K562 (cell line): ENCODE measurements at regions not wholly inside any gene's neighbourhood (a gene's known extent, or its start where the extent isn't known, plus 50 kb on each side); places are given as distances from the start of the nearest gene placed in this dataset.
A peak's percentile ranks its signal among the peaks of the same experiment; 100 is the strongest.

Experiments used
- ATAC-seq: fragments of 200-7000 bp; cut with Tn5 transposase; 3 replicates; pipeline ENCODE4 v1.9.1; 2020; ENCODE audit warnings: moderate library complexity
- BruUV-seq: library from RNA; stranded (reverse); fragments of 400-500 nt; replicated peaks from 2 replicates; lab custom pipeline; 2021; lab: Mats Ljungman, UMichigan
- CTCF ChIA-PET: fragments of 300-600 bp; formaldehyde crosslinking; extraction: SDS; loops from one replicate; lab custom pipeline; 2021; ENCODE audit warnings: low intra/inter-chr PET ratio; lab: Yijun Ruan, JAX
- POLR2A ChIA-PET: fragments of 300-600, 350-650 bp; sonication (Branson Sonifier 250); formaldehyde crosslinking; extraction: SDS; loops from one replicate; lab custom pipeline; 2021; ENCODE audit warnings: antibody characterized with exemption, inconsistent platforms; lab: Yijun Ruan, JAX
- DNase-seq, 4 experiments: peaks; one replicate each; pipeline versions ENCODE4 v3.0.0 to v3.0.0-alpha.2; 2011 to 2018; ENCODE audit warnings: low spot score in 3 of 4, mixed read lengths in 3 of 4; ENCODE audit errors: extremely low read depth in 1 of 4
- FAIRE-seq: peaks from 2 replicates; lab custom pipeline; 2011; peaks lifted over from hg19 to GRCh38; lab: Jason Lieb, UNC
- H2AFZ ChIP-seq: 2 replicates; pipeline ENCODE4 v1.6.0; 2011; ENCODE audit warnings: low read depth, low read length, control low read depth, inconsistent platforms
- H3K27ac ChIP-seq: fragments of 200-600 bp; 3 replicates; pipeline ENCODE4 v1.8.0; 2011; ENCODE audit warnings: low read depth, mild to moderate bottlenecking, control low read depth, inconsistent platforms, low read length, moderate library complexity, mixed read lengths; ENCODE audit errors: extremely low read depth
- H3K27me3 ChIP-seq, 2 experiments: fragments of 300-600 bp in 1 of 2; 2 replicates in 1 of 2; 3 replicates in 1 of 2; pipeline versions ENCODE4 v1.6.0 to v1.8.0; 2011; ENCODE audit warnings: inconsistent platforms in 2 of 2, low read length in 2 of 2, mild to moderate bottlenecking in 1 of 2, mixed read lengths in 1 of 2, moderate library complexity in 1 of 2; ENCODE audit not compliant: control insufficient read depth in 2 of 2, insufficient read depth in 2 of 2
- H3K36me3 ChIP-seq: fragments of 300-600 bp; 3 replicates; pipeline ENCODE4 v1.8.0; 2011; ENCODE audit warnings: mild to moderate bottlenecking, low read length, inconsistent platforms; ENCODE audit not compliant: control insufficient read depth, insufficient read depth
- H3K4me1 ChIP-seq, 2 experiments: fragments of 200-600 bp in 1 of 2; replicated peaks in 1 of 2; 2 replicates in 1 of 2; 3 replicates in 1 of 2; pipeline versions ENCODE4 v1.5.1 to v1.8.0; 2011; ENCODE audit warnings: inconsistent platforms in 2 of 2, low read length in 2 of 2, mild to moderate bottlenecking in 1 of 2, mixed read lengths in 1 of 2, moderate library complexity in 1 of 2; ENCODE audit not compliant: control insufficient read depth in 2 of 2, insufficient read depth in 2 of 2
- H3K4me2 ChIP-seq: 2 replicates; pipeline ENCODE4 v1.6.1; 2011; ENCODE audit warnings: low read length, control low read depth, inconsistent platforms, mixed read lengths; ENCODE audit not compliant: insufficient read depth
- H3K4me3 ChIP-seq: fragments of 200-600 bp; sonication (generic), shearing (Covaris generic); 2 replicates; pipeline ENCODE4 v1.5.1; 2016; ENCODE audit warnings: control low read depth, inconsistent platforms
- H3K79me2 ChIP-seq: fragments of 200-600 bp; 3 replicates; pipeline ENCODE4 v1.8.0; 2011; ENCODE audit warnings: low read length, inconsistent platforms; ENCODE audit not compliant: control insufficient read depth, insufficient read depth
- H3K9ac ChIP-seq, 2 experiments: 2 replicates each; pipeline versions ENCODE4 v1.6.0 to v1.6.1; 2011; ENCODE audit warnings: low read depth in 2 of 2, low read length in 2 of 2, control low read depth in 1 of 2, inconsistent platforms in 1 of 2, mild to moderate bottlenecking in 1 of 2, mixed read lengths in 1 of 2; ENCODE audit not compliant: insufficient read depth in 1 of 2
- H3K9me1 ChIP-seq: one replicate; pipeline ENCODE4 v1.6.0; 2011; ENCODE audit warnings: inconsistent platforms, mild to moderate bottlenecking, low read length, moderate library complexity; ENCODE audit not compliant: control insufficient read depth, insufficient read depth
- H3K9me3 ChIP-seq: replicated peaks from 2 replicates; pipeline ENCODE4 v1.5.1; 2011; ENCODE audit warnings: low read depth, low read length, inconsistent platforms; ENCODE audit not compliant: control insufficient read depth, insufficient read depth
- H4K20me1 ChIP-seq: replicated peaks from 2 replicates; pipeline ENCODE4 v1.6.1; 2011; ENCODE audit warnings: low read length, inconsistent platforms, mixed read lengths; ENCODE audit not compliant: control insufficient read depth, insufficient read depth
- BCOR ChIP-seq: fragments of 450-650 bp; IDR thresholded peaks from 2 replicates; pipeline ENCODE4 v1.6.1; 2016
- IRF9 ChIP-seq: fragments of 450-650 bp; IDR thresholded peaks from 2 replicates; pipeline ENCODE4 v1.6.1; 2016; ENCODE audit warnings: missing biosample characterization, missing genetic modification characterization
- KDM1A ChIP-seq, 2 experiments: fragments of 450-650 bp; IDR thresholded peaks; 2 replicates each; pipeline ENCODE4 v1.6.1; 2016; ENCODE audit warnings: mild to moderate bottlenecking in 2 of 2
- MAZ ChIP-seq, 2 experiments: fragments of 450-650 bp in 1 of 2; sonication (generic) in 1 of 2; formaldehyde crosslinking; IDR thresholded peaks in 1 of 2; conservative IDR thresholded peaks in 1 of 2; 2 replicates each; pipeline versions ENCODE4 v1.4.0 to v1.5.0; 2020; ENCODE audit warnings: mild to moderate bottlenecking in 1 of 2, missing genetic modification reagents in 1 of 2
- MCM5 ChIP-seq: fragments of 450-650 bp; IDR thresholded peaks from 2 replicates; pipeline ENCODE4 v1.6.1; 2016; ENCODE audit warnings: low read depth
- NCOA2 ChIP-seq, 2 experiments: fragments of 450-650 bp; IDR thresholded peaks; 2 replicates each; pipeline ENCODE4 v1.6.1; 2018; ENCODE audit warnings: mild to moderate bottlenecking in 2 of 2, moderate library complexity in 1 of 2; ENCODE audit not compliant: partially characterized antibody in 2 of 2
- PHF20 ChIP-seq: fragments of 450-650 bp; IDR thresholded peaks from 2 replicates; pipeline ENCODE4 v1.6.1; 2018; ENCODE audit not compliant: partially characterized antibody
- POLR2A ChIP-seq: fragments of 450-650 bp; conservative IDR thresholded peaks from 2 replicates; pipeline ENCODE4 v1.6.1; 2016
- POLR2AphosphoS2 ChIP-seq: IDR thresholded peaks from 2 replicates; pipeline ENCODE4 v1.6.1; 2012; ENCODE audit warnings: low read length, improper control_type of control experiment
- POLR2B ChIP-seq: fragments of 450-650 bp; IDR thresholded peaks from 2 replicates; pipeline ENCODE4 v1.6.1; 2018; ENCODE audit warnings: low read depth; ENCODE audit not compliant: partially characterized antibody
- PTTG1 ChIP-seq: fragments of 450-650 bp; IDR thresholded peaks from 2 replicates; pipeline ENCODE4 v1.6.1; 2016; ENCODE audit warnings: low read depth, mild to moderate bottlenecking, missing genetic modification characterization, missing compliant biosample characterization
- RBFOX2 ChIP-seq: fragments of 200-400 bp; formaldehyde crosslinking; IDR thresholded peaks from 2 replicates; pipeline ENCODE4 v1.6.1; 2017; ENCODE audit warnings: low read depth, mild to moderate bottlenecking, low read length, moderate library complexity
- RBM25 ChIP-seq: fragments of 200-400 bp; formaldehyde crosslinking; IDR thresholded peaks from 2 replicates; pipeline ENCODE4 v1.6.1; 2018; ENCODE audit warnings: low read length, low read depth, moderate library complexity; ENCODE audit not compliant: severe bottlenecking
- RFX5 ChIP-seq: IDR thresholded peaks from 2 replicates; pipeline ENCODE4 v1.6.1; 2011; ENCODE audit warnings: low read depth, mild to moderate bottlenecking, improper control_type of control experiment, low read length
- SAP30 ChIP-seq: fragments of 200-600 bp; sonication (generic); IDR thresholded peaks from 2 replicates; pipeline ENCODE4 v1.6.1; 2012; ENCODE audit warnings: borderline replicate concordance, low read depth, mild to moderate bottlenecking, moderate library complexity, low read length, control low read depth, inconsistent platforms; ENCODE audit not compliant: insufficient read depth, poor library complexity, severe bottlenecking
- SMC3 ChIP-seq: conservative IDR thresholded peaks from 2 replicates; pipeline ENCODE4 v1.6.1; 2011; ENCODE audit warnings: low read depth, low read length, improper control_type of control experiment; ENCODE audit not compliant: insufficient read depth
- SNAPC5 ChIP-seq: fragments of 250-450 bp; sonication (Bioruptor Pico); IDR thresholded peaks from 2 replicates; pipeline ENCODE4 v1.8.0; 2021; ENCODE audit warnings: moderate library complexity, mild to moderate bottlenecking, inconsistent platforms
- SRSF7 ChIP-seq: fragments of 200-400 bp; formaldehyde crosslinking; optimal IDR thresholded peaks from 2 replicates; pipeline ENCODE3; 2017; ENCODE audit warnings: mild to moderate bottlenecking, low read depth, low read length
- TCF7 ChIP-seq: sonication (generic); IDR thresholded peaks from 2 replicates; pipeline ENCODE4 v1.6.1; 2016; ENCODE audit warnings: antibody characterized with exemption, borderline replicate concordance
- ZNF12 ChIP-seq: sonication (generic); formaldehyde crosslinking; IDR thresholded peaks from 2 replicates; pipeline ENCODE4 v1.4.0; 2020; ENCODE audit warnings: mild to moderate bottlenecking, missing genetic modification reagents
- ZNF583 ChIP-seq: fragments of 250-450 bp; sonication (Bioruptor Pico); IDR thresholded peaks from 2 replicates; pipeline ENCODE4 v1.4.0; 2020
- WGBS: fragments of 100-300 bp; shearing (Covaris generic); methylation state at CpG from one replicate; pipeline ENCODE4 v1.1.6; 2016; ENCODE audit warnings: low coverage, mixed read lengths; ENCODE audit not compliant: insufficient coverage; ENCODE audit errors: missing lambda C conversion rate; 5-methylcytosine and 5-hydroxymethylcytosine counted together
- in situ Hi-C: fragments of 300-500 bp; cut with MboI; formaldehyde crosslinking; loops from 4 replicates; pipeline ENCODE4 v1.15.0; 2018; ENCODE audit warnings: inconsistent platforms, mixed read lengths
- intact Hi-C: fragments of 100-400 bp; cut with micrococcal nuclease; formaldehyde crosslinking; loops from 2 replicates; pipeline ENCODE4 v1.14.2; 2022

- POLR2A ChIA-PET = no interaction called here
- CTCF ChIA-PET = no interaction called here
These were observed 93.3 kb downstream of the CMC2 start for GRCh38 chr16:80913397-80913796.

GRCh38 chr16:80912651-80913050 lies 94.0 kb downstream of the CMC2 start:
- Histone ChIP-seq H3K9me1 (no peaks in the 10 kb centered on the region), H3K36me3 (no peaks in the 10 kb centered on the region), H3K4me3 (no peak overlapping the region), H4K20me1 (no peaks in the 10 kb centered on the region), H3K27me3 (peaks cover 6 to 35% of the 10 kb centered on the region in 2 experiments; a peak in 4 of 5 replicates), H3K4me1 (no peaks in the 10 kb centered on the region), H3K4me2 (no peak overlapping the region), H3K9ac (no peak overlapping the region), H3K79me2 (no peaks in the 10 kb centered on the region)
- no peak for ATAC-seq
- no TSS peak for BruUV-seq
- POLR2A ChIA-PET = no interaction called here
- in situ Hi-C loops = no loop called here
- CTCF ChIA-PET = no interaction called here
- no peak for TF ChIP-seq IRF9
- TF ChIP-seq SRSF7 = no peak
- no peak for TF ChIP-seq POLR2AphosphoS2
- TF ChIP-seq MCM5 = no peak
- TF ChIP-seq RBFOX2 = no peak
- no peak for TF ChIP-seq SMC3
- no peak for TF ChIP-seq MAZ (CRISPR knock-in tag; conservative IDR thresholded peaks at IDR 0.05 in 1 of 2, IDR thresholded peaks at IDR 0.05 in 1 of 2)
- TF ChIP-seq SNAPC5 (CRISPR knock-in tag) = no peak
- no peak for TF ChIP-seq NCOA2 (IDR thresholded peaks at IDR 0.05; ENCODE audit: partially characterized antibody in 2 of 2)
- no peak for TF ChIP-seq PHF20
- no peak for TF ChIP-seq POLR2B
- no peak for TF ChIP-seq SAP30
- TF ChIP-seq KDM1A (IDR thresholded peaks at IDR 0.05) = no peak
- no peak for TF ChIP-seq POLR2A
- TF ChIP-seq, all 486 proteins: peak for 0
- Histone ChIP-seq H3K27ac (no peak overlapping the region), H3K9me3 (peaks cover 3% of the 10 kb centered on the region; the same call in 1 of the 2 replicates), H2AFZ (no peak overlapping the region)
- intact Hi-C loops = no loop called here
- DNase-seq (no peak), FAIRE-seq (no peak)
- WGBS = 3% methylated on average over 4 of the region's 4 CpGs

More at GRCh38 chr16:80913397-80913796, 93.3 kb downstream of the CMC2 start:
- H3K9me3 ChIP-seq = peaks cover 3% of the 10 kb centered on the region; the same call in 1 of the 2 replicates
- BruUV-seq = no TSS peak
- H3K79me2 ChIP-seq = no peaks in the 10 kb centered on the region
- no peak overlapping the region for H3K4me2 ChIP-seq
- H3K9ac ChIP-seq = no peak overlapping the region
- no peaks in the 10 kb centered on the region for H3K9me1 ChIP-seq
- in situ Hi-C loops = no loop called here
- H3K4me1 ChIP-seq = no peaks in the 10 kb centered on the region
- H3K27me3 ChIP-seq = peaks cover 8 to 32% of the 10 kb centered on the region in 2 experiments; a peak in 4 of 5 replicates
- H3K4me3 ChIP-seq = no peak overlapping the region
- no peaks in the 10 kb centered on the region for H3K36me3 ChIP-seq
- intact Hi-C loops = no loop called here
- H4K20me1 ChIP-seq = no peaks in the 10 kb centered on the region
- DNase-seq (no peak), ATAC-seq (no peak), FAIRE-seq (no peak)
- no peak overlapping the region for H3K27ac ChIP-seq
- no peak for TF ChIP-seq PTTG1
- no peak for TF ChIP-seq ZNF583 (CRISPR knock-in tag)
- peak; percentile 28; the same call in 1 of the 2 replicates for TF ChIP-seq BCOR
- 0 out of 4 replicates have a peak, but pooled peaks of 1 of the 2 experiments have one; percentile 19 for TF ChIP-seq KDM1A (IDR thresholded peaks at IDR 0.05)
- no peak for TF ChIP-seq TCF7
- peak; percentile 53 for TF ChIP-seq RBM25
- no peak for TF ChIP-seq ZNF12 (CRISPR knock-in tag)
- TF ChIP-seq RFX5 = no peak
- H2AFZ ChIP-seq = no peak overlapping the region
- 0% methylated on average over 4 of the region's 4 CpGs for WGBS
